Neutrophil (primary cell): ENCODE measurements at regions not wholly inside any gene's neighbourhood (a gene's known extent, or its start where the extent isn't known, plus 50 kb on each side); places are given as distances from the start of the nearest gene placed in this dataset.

Experiments used
- H3K27ac ChIP-seq: fragments of 200-600 bp; sonication (generic); 2 replicates; pipeline ENCODE4 v1.5.1; 2016; ENCODE audit warnings: mild to moderate bottlenecking, moderate library complexity
- H3K27me3 ChIP-seq: fragments of 200-600 bp; sonication (generic); 2 replicates; pipeline ENCODE4 v1.6.0; 2016; ENCODE audit warnings: mild to moderate bottlenecking
- H3K36me3 ChIP-seq: fragments of 200-600 bp; sonication (generic); 2 replicates; pipeline ENCODE4 v1.5.1; 2017
- H3K4me1 ChIP-seq, 2 experiments: fragments of 200-600 bp in 1 of 2; sonication (generic) in 1 of 2; 1 replicate in 1 of 2; 2 replicates in 1 of 2; pipeline versions ENCODE4 v1.5.1 to v1.6.1; 2013 to 2016; ENCODE audit warnings: low read depth in 1 of 2, low read length in 1 of 2, mild to moderate bottlenecking in 1 of 2, moderate library complexity in 1 of 2; ENCODE audit not compliant: control insufficient read depth in 1 of 2, insufficient read depth in 1 of 2
- H3K4me3 ChIP-seq, 2 experiments: fragments of 200-600 bp in 1 of 2; sonication (generic) in 1 of 2; 1 replicate in 1 of 2; 2 replicates in 1 of 2; pipeline ENCODE4 v1.5.1; 2013 to 2016; ENCODE audit warnings: low read depth in 1 of 2, low read length in 1 of 2, mild to moderate bottlenecking in 1 of 2, moderate library complexity in 1 of 2
- H3K9me3 ChIP-seq: fragments of 200-600 bp; sonication (generic); 2 replicates; pipeline ENCODE4 v1.5.1; 2016
- TF ChIP-seq, protein P1 (sequence below): fragments of 200-600 bp; sonication (generic); IDR thresholded peaks from 2 replicates; pipeline ENCODE4 v1.5.1; 2016; ENCODE audit warnings: antibody characterized with exemption

DNA sequence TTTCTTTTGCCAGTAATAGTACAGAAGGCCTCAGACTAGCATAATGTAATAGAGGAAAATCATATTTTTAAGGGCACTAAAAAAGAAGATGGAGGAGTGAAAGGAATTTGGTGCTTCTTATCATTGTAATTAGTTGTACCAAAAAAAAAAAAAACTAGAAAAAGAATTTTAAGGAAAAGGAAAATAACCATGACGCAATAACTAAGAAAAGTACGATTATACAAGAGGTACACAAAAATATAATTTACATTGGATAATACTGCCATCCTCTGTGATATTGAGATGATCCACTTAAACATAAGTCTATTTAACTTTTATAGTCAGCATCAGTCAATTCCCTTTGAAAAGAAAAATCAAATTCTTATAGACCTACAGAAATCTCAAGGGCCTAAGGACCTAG is 146.7 kb upstream of the IRX5 start:
- H3K27me3 ChIP-seq: no peaks in the 10 kb centered on the region
- H3K4me3 ChIP-seq: no peak overlapping the region
- no peaks in the 10 kb centered on the region for H3K36me3 ChIP-seq
- H3K9me3 ChIP-seq: no peaks in the 10 kb centered on the region
- TF ChIP-seq, protein P1, sequence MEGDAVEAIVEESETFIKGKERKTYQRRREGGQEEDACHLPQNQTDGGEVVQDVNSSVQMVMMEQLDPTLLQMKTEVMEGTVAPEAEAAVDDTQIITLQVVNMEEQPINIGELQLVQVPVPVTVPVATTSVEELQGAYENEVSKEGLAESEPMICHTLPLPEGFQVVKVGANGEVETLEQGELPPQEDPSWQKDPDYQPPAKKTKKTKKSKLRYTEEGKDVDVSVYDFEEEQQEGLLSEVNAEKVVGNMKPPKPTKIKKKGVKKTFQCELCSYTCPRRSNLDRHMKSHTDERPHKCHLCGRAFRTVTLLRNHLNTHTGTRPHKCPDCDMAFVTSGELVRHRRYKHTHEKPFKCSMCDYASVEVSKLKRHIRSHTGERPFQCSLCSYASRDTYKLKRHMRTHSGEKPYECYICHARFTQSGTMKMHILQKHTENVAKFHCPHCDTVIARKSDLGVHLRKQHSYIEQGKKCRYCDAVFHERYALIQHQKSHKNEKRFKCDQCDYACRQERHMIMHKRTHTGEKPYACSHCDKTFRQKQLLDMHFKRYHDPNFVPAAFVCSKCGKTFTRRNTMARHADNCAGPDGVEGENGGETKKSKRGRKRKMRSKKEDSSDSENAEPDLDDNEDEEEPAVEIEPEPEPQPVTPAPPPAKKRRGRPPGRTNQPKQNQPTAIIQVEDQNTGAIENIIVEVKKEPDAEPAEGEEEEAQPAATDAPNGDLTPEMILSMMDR: no peak
- H3K4me1 ChIP-seq: no peaks in the 10 kb centered on the region
- no peak overlapping the region for H3K27ac ChIP-seq

DNA sequence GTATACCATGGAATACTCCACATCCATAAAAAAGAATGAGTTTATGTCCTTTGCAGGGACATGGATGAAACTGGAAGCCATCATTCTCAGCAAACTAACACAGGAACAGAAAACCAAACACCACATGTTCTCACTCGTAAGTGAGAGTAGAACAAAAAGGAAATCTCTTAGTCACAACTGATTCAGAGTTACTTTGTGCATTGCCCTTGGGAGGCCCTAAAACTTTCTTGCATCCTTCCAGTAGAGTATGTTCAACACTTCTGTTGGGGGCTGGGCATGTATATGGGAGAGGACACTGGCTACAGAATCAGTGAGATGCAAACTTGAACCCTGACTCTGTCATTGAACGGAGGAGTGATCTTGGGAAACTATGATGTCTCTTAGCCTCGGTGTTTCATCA is 147.4 kb upstream of the IRX5 start:
- no peak overlapping the region for H3K4me3 ChIP-seq
- TF ChIP-seq, protein P1: no peak
- H3K27me3 ChIP-seq: no peaks in the 10 kb centered on the region
- no peak overlapping the region for H3K27ac ChIP-seq
- H3K4me1 ChIP-seq: no peaks in the 10 kb centered on the region
- H3K9me3 ChIP-seq: no peaks in the 10 kb centered on the region
- no peaks in the 10 kb centered on the region for H3K36me3 ChIP-seq

DNA sequence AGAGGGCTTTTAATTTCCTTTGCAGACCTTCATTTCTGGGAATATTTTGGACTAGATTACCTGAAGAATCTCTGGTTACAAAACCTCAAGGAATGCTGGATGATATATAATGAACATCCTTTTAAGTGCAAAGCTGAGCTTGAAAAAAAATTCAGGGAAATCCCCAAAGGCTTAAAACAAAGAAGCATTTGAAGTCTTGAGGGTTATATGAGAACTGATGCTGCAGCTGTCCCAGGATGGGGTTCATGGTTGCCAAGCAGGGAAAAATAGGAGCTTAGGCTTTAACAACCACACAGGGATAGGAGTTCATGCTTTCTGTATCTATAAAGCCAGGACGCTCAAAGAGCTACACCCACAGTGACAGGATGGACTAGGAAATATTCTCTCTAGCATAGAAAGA is 150.4 kb upstream of the IRX5 start:
- H3K36me3 ChIP-seq: no peaks in the 10 kb centered on the region
- no peak overlapping the region for H3K4me3 ChIP-seq
- H3K9me3 ChIP-seq: no peaks in the 10 kb centered on the region
- no peaks in the 10 kb centered on the region for H3K4me1 ChIP-seq
- no peak overlapping the region for H3K27ac ChIP-seq
- no peaks in the 10 kb centered on the region for H3K27me3 ChIP-seq
- TF ChIP-seq, protein P1: no peak

DNA sequence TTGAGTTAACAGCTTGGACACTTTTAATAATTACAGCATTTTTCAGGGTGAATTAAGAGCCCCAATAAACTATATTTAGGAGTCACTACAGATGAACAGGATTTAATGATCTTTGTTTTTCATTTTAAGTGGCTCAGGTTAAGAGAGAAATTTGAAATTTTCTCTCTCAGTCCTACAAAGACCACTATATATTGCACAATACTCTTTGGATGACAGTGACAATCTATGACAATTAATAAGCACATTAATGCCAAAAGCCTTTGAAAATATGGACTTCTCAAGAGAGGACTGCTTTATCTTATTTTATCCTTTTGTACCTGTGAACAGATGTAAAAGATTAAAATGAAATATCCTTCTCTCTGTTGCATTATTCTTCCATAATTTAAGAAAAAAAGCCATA is 151.1 kb upstream of the IRX5 start:
- no peaks in the 10 kb centered on the region for H3K4me1 ChIP-seq
- TF ChIP-seq, protein P1: no peak
- H3K27ac ChIP-seq: no peak overlapping the region
- no peaks in the 10 kb centered on the region for H3K36me3 ChIP-seq
- H3K4me3 ChIP-seq: no peak overlapping the region
- no peaks in the 10 kb centered on the region for H3K9me3 ChIP-seq
- H3K27me3 ChIP-seq: no peaks in the 10 kb centered on the region

DNA sequence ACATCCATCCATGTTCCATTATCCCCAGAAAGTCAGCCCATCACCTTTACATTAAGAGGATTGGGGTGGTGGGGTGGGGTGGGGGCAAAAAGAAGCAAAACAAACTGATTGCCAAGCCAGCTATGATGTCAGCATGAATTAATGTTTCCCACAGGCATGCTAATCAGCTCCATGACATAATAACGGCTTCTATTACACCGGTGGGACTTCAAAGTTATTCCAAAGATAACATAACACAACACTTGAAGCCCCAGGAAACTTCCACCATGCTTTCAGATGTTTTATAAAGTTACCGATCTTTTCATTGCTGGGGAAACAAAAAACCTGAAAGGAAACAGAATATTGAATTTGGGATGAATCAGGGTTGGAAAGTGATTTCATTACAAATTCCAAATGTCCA is 155.9 kb upstream of the IRX5 start:
- TF ChIP-seq, protein P1: no peak
- H3K4me1 ChIP-seq: no peaks in the 10 kb centered on the region
- no peak overlapping the region for H3K4me3 ChIP-seq
- H3K27me3 ChIP-seq: no peaks in the 10 kb centered on the region
- no peak overlapping the region for H3K27ac ChIP-seq
- H3K36me3 ChIP-seq: no peaks in the 10 kb centered on the region
- H3K9me3 ChIP-seq: no peaks in the 10 kb centered on the region

DNA sequence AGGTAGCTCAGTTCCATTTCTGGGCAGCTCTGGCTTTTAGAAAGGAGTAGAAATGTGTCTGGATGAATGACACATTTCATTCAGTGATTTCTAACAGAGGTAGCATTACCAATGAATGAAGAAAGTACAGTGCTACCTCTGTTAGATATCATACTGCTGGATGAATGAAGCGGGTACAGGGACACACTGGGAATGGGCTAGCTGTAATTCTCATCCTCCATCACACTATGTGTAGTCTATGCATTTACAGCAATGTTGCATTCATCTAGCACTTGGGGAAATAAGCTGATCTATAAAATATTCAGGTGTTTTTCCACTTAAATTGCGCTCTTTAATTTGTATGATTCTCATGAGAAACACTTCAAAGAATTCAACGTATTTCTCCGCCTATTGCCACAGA is 158.3 kb upstream of the IRX5 start:
- H3K4me3 ChIP-seq: no peak overlapping the region
- H3K36me3 ChIP-seq: no peaks in the 10 kb centered on the region
- no peak overlapping the region for H3K27ac ChIP-seq
- H3K27me3 ChIP-seq: no peaks in the 10 kb centered on the region
- TF ChIP-seq, protein P1: no peak
- no peaks in the 10 kb centered on the region for H3K9me3 ChIP-seq
- no peaks in the 10 kb centered on the region for H3K4me1 ChIP-seq
